ENCODE measurements at regions not wholly inside any gene's neighbourhood (a gene's known extent, or its start where the extent isn't known, plus 50 kb on each side); places are given as distances from the start of the nearest gene placed in this dataset.

- TF ChIP-seq CTCF (IDR thresholded peaks at IDR 0.05 in 4 of 5, conservative IDR thresholded peaks at IDR 0.05 in 1 of 5) = no peak
- TF ChIP-seq POLR2A (IDR thresholded peaks at IDR 0.05) = no peak
Observed at GRCh38 chr6:71592643-71593042, 293.7 kb upstream of the RIMS1 start.
